OCI-LY7 (cell line): ENCODE measurements at regions not wholly inside any gene's neighbourhood (a gene's known extent, or its start where the extent isn't known, plus 50 kb on each side); places are given as distances from the start of the nearest gene placed in this dataset.

Experiments used
- CTCF ChIP-seq: fragments of 200-600 bp; sonication (generic); conservative IDR thresholded peaks from 2 replicates; pipeline ENCODE4 v1.5.1; 2014; ENCODE audit warnings: mild to moderate bottlenecking, antibody characterized with exemption, low read length, moderate library complexity, mixed read lengths
- EZH2phosphoT487 ChIP-seq: fragments of 200-600 bp; sonication (generic); IDR thresholded peaks from 2 replicates; pipeline ENCODE4 v1.6.1; 2018; ENCODE audit warnings: low read depth, borderline replicate concordance, mild to moderate bottlenecking, mixed run types, antibody characterized with exemption, low read length, moderate library complexity, mixed read lengths

GRCh38 chr21:25501462-25501861 is 105.8 kb downstream of the MRPL39 start:
- no peak for TF ChIP-seq CTCF
- TF ChIP-seq EZH2phosphoT487, result no peak
